ENCODE measurements at regions not wholly inside any gene's neighbourhood (a gene's known extent, or its start where the extent isn't known, plus 50 kb on each side); places are given as distances from the start of the nearest gene placed in this dataset.
A peak's percentile ranks its signal among the peaks of the same experiment; 100 is the strongest.

GRCh38 chr18:38353149-38353548 lies 787.6 kb upstream of the CELF4 start:
- intact Hi-C loops (cut with micrococcal nuclease), result no loop called here
- Mint-ChIP-seq H3K4me1 (ENCODE audit: insufficient read depth, unreplicated experiment) (peaks cover 9% of the 10 kb centered on the region), H3K4me3 (ENCODE audit: unreplicated experiment) (no peak overlapping the region), H3K27me3 (ENCODE audit: insufficient read depth, unreplicated experiment) (no peaks in the 10 kb centered on the region), H3K9me3 (ENCODE audit: unreplicated experiment) (no peaks in the 10 kb centered on the region), H3K36me3 (ENCODE audit: insufficient read depth, unreplicated experiment) (no peaks in the 10 kb centered on the region), H3K27ac (ENCODE audit: low read depth, unreplicated experiment) (no peak overlapping the region)
- no TSS peak for BruUV-seq (replicated peaks)
- ChIA-PET POLR2A (no interaction called here), CTCF (interaction anchor here (0.6 to 0.7 kb wide), 3 partner anchors 10 to 730 kb away, joined by 3 read pairs; no protein-coding TSS in a partner anchor)
- no peak for DNase-seq (ENCODE audit: unreplicated experiment)
- TF ChIP-seq CTCF (IDR thresholded peaks at IDR 0.05; ENCODE audit: unreplicated experiment), result no peak

GRCh38 chr18:38350141-38350540 lies 784.5 kb upstream of the CELF4 start:
- ChIA-PET CTCF (interaction anchor here (1.1 kb wide), 1 partner anchor 12 kb away, joined by 3 read pairs; no protein-coding TSS in a partner anchor), POLR2A (interaction anchor here (0.6 kb wide), 1 partner anchor 33 kb away, joined by 3 read pairs; no protein-coding TSS in a partner anchor)
- intact Hi-C loops (cut with micrococcal nuclease), result no loop called here
- no peak for TF ChIP-seq CTCF (IDR thresholded peaks at IDR 0.05; ENCODE audit: unreplicated experiment)
- Mint-ChIP-seq H3K4me1 (ENCODE audit: insufficient read depth, unreplicated experiment) (peaks cover 9% of the 10 kb centered on the region), H3K27ac (ENCODE audit: low read depth, unreplicated experiment) (no peak overlapping the region), H3K9me3 (ENCODE audit: unreplicated experiment) (no peaks in the 10 kb centered on the region), H3K27me3 (ENCODE audit: insufficient read depth, unreplicated experiment) (no peaks in the 10 kb centered on the region), H3K36me3 (ENCODE audit: insufficient read depth, unreplicated experiment) (no peaks in the 10 kb centered on the region), H3K4me3 (ENCODE audit: unreplicated experiment) (no peak overlapping the region)
- DNase-seq (ENCODE audit: unreplicated experiment), result peak; percentile 41
- BruUV-seq (replicated peaks), result no TSS peak

- ChIA-PET POLR2A (no interaction called here), CTCF (interaction anchor here (0.6 to 1.1 kb wide), 2 partner anchors 19 to 206 kb away, joined by 3 read pairs; no protein-coding TSS in a partner anchor)
- Mint-ChIP-seq H3K27me3 (ENCODE audit: insufficient read depth, unreplicated experiment) (no peaks in the 10 kb centered on the region), H3K4me1 (ENCODE audit: insufficient read depth, unreplicated experiment) (no peaks in the 10 kb centered on the region), H3K4me3 (ENCODE audit: unreplicated experiment) (no peak overlapping the region), H3K36me3 (ENCODE audit: insufficient read depth, unreplicated experiment) (no peaks in the 10 kb centered on the region), H3K27ac (ENCODE audit: low read depth, unreplicated experiment) (no peak overlapping the region), H3K9me3 (ENCODE audit: unreplicated experiment) (peaks cover 12% of the 10 kb centered on the region)
- no peak for DNase-seq (ENCODE audit: unreplicated experiment)
- no TSS peak for BruUV-seq (replicated peaks)
- intact Hi-C loops (cut with micrococcal nuclease), result no loop called here
- TF ChIP-seq CTCF (IDR thresholded peaks at IDR 0.05; ENCODE audit: unreplicated experiment), result no peak
Observed at GRCh38 chr18:38330573-38330972, 765.0 kb upstream of the CELF4 start.

- no peaks in the 10 kb centered on the region for H3K36me3 Mint-ChIP-seq (ENCODE audit: insufficient read depth, unreplicated experiment)
- no peaks in the 10 kb centered on the region for H3K4me1 Mint-ChIP-seq (ENCODE audit: insufficient read depth, unreplicated experiment)
- peaks cover 12% of the 10 kb centered on the region for H3K9me3 Mint-ChIP-seq (ENCODE audit: unreplicated experiment)
- DNase-seq (ENCODE audit: unreplicated experiment), result no peak
- H3K4me3 Mint-ChIP-seq (ENCODE audit: unreplicated experiment), result no peak overlapping the region
- ChIA-PET CTCF (interaction anchor here (0.6 to 0.7 kb wide), 2 partner anchors 17 to 56 kb away, joined by 3 read pairs; no protein-coding TSS in a partner anchor), POLR2A (no interaction called here)
- no peaks in the 10 kb centered on the region for H3K27me3 Mint-ChIP-seq (ENCODE audit: insufficient read depth, unreplicated experiment)
- BruUV-seq (replicated peaks), result no TSS peak
- intact Hi-C loops (cut with micrococcal nuclease), result no loop called here
- H3K27ac Mint-ChIP-seq (ENCODE audit: low read depth, unreplicated experiment), result no peak overlapping the region
- no peak for TF ChIP-seq CTCF (IDR thresholded peaks at IDR 0.05; ENCODE audit: unreplicated experiment)
Observed at GRCh38 chr18:38329145-38329544, 763.5 kb upstream of the CELF4 start.

Measured in MCF 10A (cell line).